Skin epidermis (tissue), 12 donors: ENCODE measurements at regions not wholly inside any gene's neighbourhood (a gene's known extent, or its start where the extent isn't known, plus 50 kb on each side); places are given as distances from the start of the nearest gene placed in this dataset.
"Not testable (repeated sequence)": the region's sequence is repeated elsewhere in the genome, so short reads cannot be mapped to it uniquely, and the experiment has no call there.

ENCODE experiments used
- H3K27ac ChIP-seq, 21 experiments: fragments of 200-600 bp; sonication (generic) in 11 of 21; one replicate each; pipeline ENCODE4 v1.5.0; 2020; ENCODE audit warnings: mild to moderate bottlenecking in 3 of 21, inconsistent platforms in 2 of 21, moderate library complexity in 2 of 21
- H3K4me3 ChIP-seq, 7 experiments: fragments of 200-600 bp; sonication (generic) in 2 of 7; one replicate each; pipeline ENCODE4 v1.5.0; 2020; ENCODE audit warnings: inconsistent platforms in 2 of 7, mild to moderate bottlenecking in 2 of 7, moderate library complexity in 1 of 7

DNA sequence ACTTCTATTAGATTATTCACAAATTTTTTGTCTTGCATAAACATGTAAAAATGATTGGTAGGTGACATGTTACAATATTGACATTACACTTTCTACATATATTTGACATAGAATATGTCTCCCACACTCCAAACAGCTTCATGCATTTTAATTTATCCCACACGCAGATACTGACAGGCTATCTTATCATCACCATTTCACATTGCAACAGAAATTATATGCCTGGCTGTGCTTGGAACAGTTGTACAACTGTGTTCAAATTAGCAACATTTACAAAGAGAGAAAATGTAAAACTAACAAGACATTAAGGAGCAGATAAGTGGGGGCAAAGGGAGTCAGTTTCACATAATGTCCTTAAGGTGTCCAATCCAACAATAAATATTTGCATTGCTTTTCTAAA lies 1208.5 kb downstream of the NSUN3 start:
- no peak overlapping the region for H3K27ac ChIP-seq
- no peak overlapping the region for H3K4me3 ChIP-seq

- no peak overlapping the region for H3K4me3 ChIP-seq
Measured at GRCh38 chr3:95272166-95272565, 1209.3 kb downstream of the NSUN3 start.

GRCh38 chr3:95272781-95273180 lies 1209.9 kb downstream of the NSUN3 start:
- Histone ChIP-seq H3K4me3 (no peak overlapping the region), H3K27ac (no peak overlapping the region)

More at GRCh38 chr3:95272166-95272565, 1209.3 kb downstream of the NSUN3 start:
- no peak overlapping the region for H3K27ac ChIP-seq

- Histone ChIP-seq H3K4me3 (no peak overlapping the region), H3K27ac (no peak overlapping the region)
Measured at GRCh38 chr3:95277613-95278012, 1214.8 kb downstream of the NSUN3 start.

- Histone ChIP-seq H3K27ac (no peak overlapping the region), H3K4me3 (no peak overlapping the region)
Measured at GRCh38 chr3:95280711-95281352, 1218.0 kb downstream of the NSUN3 start.

GRCh38 chr3:95289295-95289694 lies 1226.4 kb downstream of the NSUN3 start:
- no peak overlapping the region for H3K27ac ChIP-seq
- no peak overlapping the region for H3K4me3 ChIP-seq

- Histone ChIP-seq H3K27ac (no peak overlapping the region), H3K4me3 (no peak overlapping the region)
Measured at GRCh38 chr3:95297581-95297980, 1234.7 kb downstream of the NSUN3 start.

- Histone ChIP-seq H3K4me3 (no peak overlapping the region), H3K27ac (no peak overlapping the region)
Measured at GRCh38 chr3:95302044-95302443, 1239.2 kb downstream of the NSUN3 start.

DNA sequence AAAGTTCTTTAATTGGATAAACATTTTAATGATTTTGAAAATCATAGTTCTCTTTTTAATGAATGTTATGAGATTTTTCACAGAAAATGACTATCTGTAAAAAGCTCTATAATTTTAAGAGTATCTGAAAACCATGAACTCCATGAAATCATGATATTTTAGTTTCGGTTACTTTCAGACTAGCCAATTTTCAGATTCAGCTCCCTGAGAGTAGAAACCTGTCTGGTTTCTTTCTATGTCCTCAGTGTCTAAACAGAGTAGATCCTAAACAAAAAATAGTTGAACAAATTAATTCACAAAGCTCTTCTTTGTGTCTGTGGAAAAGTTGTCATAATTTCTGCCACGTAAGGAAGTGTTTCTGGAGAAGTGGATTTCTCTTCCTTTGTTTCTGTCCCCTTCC lies 1247.7 kb downstream of the NSUN3 start:
- Histone ChIP-seq H3K4me3 (no peak overlapping the region), H3K27ac (no peak overlapping the region)

GRCh38 chr3:95311272-95311671 lies 1248.4 kb downstream of the NSUN3 start:
- H3K27ac ChIP-seq: no peak overlapping the region
- no peak overlapping the region for H3K4me3 ChIP-seq

DNA sequence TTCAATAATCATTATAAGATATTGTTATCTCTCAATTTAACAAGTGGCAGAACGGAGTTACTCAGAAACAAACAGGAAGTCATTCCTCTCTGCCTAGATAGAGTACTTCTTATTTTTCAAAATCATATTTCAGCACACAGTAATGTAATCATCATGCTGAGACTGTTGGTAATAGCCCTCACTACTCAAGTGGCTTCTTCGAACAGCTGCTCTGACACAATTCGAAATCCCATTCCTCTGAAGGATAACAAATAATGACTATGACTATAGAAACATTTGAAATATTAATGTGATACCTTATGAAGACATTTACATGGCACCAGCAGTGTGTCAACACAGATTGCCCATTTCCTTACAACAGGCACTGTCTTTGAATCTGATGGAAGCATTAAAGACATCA lies 1249.8 kb downstream of the NSUN3 start:
- Histone ChIP-seq H3K27ac (no peak overlapping the region), H3K4me3 (no peak overlapping the region)

DNA sequence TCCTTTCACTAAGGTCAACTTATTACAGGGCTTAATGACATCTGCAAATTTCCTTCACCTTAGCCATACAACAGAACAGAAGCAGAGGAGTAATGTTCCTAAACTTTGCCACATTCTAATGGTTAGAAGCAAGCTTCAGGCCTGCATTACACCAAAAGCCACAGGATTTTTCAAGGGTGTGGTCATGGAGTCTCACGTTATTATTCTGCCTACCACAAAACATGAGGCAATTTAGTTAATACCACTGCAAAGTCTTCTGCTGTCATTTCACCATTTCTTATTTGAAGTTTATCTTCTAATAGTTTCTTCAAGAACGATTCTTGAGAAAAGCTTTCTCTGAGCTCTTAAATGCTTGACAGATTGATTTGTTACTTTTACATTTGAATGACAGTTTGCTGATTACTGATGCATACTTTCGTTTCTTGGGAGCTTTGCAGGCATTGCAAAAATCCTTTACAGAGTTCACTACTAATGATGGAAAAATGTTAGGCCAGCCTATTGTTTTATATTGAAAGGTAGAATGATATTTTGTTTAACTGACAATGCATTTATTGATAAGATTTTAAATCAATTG lies 1257.1 kb downstream of the NSUN3 start:
- no peak overlapping the region for H3K4me3 ChIP-seq
- no peak overlapping the region for H3K27ac ChIP-seq

- Histone ChIP-seq H3K27ac (no peak overlapping the region), H3K4me3 (no peak overlapping the region)
Measured at GRCh38 chr3:95327478-95327877, 1264.6 kb downstream of the NSUN3 start.

DNA sequence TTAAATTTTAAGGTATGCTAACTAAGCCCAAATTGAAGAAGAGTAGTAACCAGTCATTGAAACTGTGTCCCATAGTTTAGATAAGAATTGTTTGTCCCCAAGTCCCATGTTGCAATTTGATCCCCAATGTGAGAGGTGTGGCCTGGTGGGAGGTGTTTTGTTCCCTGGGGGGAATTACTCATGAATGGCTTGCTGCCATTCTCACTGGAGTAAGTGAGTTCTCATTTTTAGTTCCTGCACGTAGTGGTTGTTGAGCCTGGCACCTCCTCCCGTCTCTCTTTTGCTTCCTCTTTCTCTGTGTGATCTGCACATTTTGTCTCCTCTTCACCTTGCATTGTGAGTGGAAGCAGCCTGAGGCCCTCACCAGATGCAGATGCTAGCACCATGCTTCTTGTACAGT lies 1271.0 kb downstream of the NSUN3 start:
- no peak overlapping the region for H3K4me3 ChIP-seq
- H3K27ac ChIP-seq: no peak overlapping the region

DNA sequence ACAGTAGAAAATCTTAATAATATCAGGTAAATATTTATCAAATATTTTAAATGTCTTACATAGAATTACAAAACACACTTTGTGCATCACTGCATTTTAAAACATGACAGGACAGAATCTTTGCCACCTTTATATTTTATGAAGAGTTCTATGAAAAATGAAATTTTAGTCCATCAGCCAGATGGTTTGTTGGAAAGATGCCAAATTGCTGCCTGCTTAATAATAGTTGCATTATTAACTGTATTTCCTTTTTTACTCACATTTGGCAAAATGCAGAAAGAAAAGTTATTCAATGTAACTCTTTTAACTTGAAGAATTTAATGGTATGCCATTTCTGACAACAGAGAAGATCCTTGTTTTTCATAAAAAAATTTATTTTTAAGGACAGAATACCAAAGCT lies 1271.6 kb downstream of the NSUN3 start:
- Histone ChIP-seq H3K27ac (no peak overlapping the region), H3K4me3 (no peak overlapping the region)

DNA sequence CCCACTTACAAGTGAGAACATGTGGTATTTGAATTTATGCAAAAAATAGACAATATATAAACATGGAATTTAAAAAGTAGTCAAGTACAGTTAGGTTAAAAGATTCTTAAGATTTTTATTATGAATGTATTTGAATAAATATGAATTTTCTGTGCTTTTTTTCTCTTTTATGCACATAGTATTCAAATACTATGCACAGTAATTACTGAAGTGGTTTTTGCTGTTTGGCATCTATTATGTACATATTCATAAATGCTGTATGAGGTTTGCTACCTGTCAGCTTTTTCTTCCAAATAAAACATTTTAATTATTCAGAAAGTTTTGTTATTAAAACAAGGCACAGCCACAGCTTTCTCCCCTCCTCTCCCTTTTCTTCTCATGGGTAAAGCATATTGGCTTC lies 1272.7 kb downstream of the NSUN3 start:
- H3K27ac ChIP-seq: no peak overlapping the region
- H3K4me3 ChIP-seq: no peak overlapping the region

- no peak overlapping the region for H3K27ac ChIP-seq
- no peak overlapping the region for H3K4me3 ChIP-seq
Measured at GRCh38 chr3:95338446-95338845, 1275.6 kb downstream of the NSUN3 start.

DNA sequence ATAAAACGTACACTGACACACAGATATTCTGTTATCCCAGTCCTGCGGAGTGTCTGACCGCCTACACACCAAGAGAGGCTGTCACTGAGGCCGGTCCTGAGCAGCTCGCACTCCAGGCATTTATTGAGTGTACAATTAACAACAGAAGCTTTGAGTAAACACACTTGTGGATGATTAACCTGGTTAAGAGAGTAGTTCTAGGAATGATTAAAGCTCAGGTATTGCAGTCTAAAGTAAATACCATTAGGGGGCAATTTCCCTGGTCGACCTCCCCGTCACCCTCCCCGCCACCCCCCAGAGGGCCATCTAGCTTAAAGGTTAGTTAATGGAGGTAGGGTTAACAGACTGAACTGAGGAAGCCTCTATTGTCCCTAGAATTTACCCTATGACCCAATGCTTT lies 1278.5 kb downstream of the NSUN3 start:
- Histone ChIP-seq H3K4me3 (no peak overlapping the region), H3K27ac (no peak overlapping the region)

DNA sequence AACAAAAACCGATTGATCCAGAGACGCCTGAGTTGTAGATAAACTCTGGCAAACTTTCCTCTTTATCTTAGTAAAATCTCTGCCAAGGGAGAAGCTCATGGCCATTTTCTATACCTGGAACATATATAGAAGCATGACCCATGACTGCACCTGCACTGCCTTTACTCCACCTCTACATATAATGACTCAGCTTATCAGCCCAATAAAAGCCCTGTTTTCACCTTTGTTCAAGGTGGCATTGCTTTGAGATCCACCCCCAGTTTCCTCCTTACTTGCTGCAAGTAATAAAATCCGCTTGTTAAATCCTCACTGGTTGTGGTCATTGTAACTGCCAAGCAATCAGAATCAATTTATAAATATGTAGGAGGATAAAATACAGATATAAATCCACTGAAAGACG lies 1280.4 kb downstream of the NSUN3 start:
- no peak overlapping the region for H3K4me3 ChIP-seq
- H3K27ac ChIP-seq: no peak overlapping the region

- Histone ChIP-seq H3K4me3 (no peak overlapping the region), H3K27ac (no peak overlapping the region)
Measured at GRCh38 chr3:95343767-95344166, 1280.9 kb downstream of the NSUN3 start.

DNA sequence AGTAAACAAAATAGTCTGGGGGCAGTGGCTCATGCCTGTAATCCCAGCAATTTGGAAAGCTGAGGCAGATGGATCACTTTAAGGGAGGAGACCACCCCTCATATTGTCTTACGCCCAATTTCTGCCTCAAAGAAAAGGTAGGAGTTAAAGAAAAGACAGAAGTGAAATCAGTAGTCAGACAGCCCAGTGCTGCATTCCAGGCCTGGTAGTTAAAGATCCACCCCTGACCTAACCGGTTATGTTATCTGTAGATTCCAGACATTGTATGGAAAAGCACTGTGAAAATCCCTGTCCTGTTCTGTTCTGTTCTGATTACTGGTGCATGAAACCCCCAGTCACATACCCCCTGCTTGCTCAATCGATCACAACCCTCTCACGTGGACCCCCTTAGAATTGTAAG lies 1285.1 kb downstream of the NSUN3 start:
- H3K27ac ChIP-seq, H3K4me3 ChIP-seq: not testable (repeated sequence)

DNA sequence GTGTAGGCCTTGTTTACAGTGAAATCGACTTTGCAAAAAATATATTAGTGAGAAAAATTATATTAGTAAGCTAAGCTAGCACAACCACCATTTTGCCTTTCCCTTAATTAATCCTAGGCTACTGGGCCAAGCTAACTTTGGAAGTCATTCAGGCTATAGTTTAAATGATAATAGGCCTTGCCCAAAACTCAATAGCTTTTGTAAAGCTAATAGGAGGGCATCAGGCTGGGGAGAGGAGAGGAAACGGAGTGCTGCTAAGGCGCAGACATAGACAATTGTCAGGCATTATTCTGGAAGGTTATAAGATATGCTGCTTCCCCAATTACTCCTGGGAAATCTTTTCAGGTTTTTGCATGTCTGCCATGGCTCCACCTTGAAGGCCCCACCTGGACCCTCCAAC lies 1286.0 kb downstream of the NSUN3 start:
- H3K27ac ChIP-seq: no peak overlapping the region
- no peak overlapping the region for H3K4me3 ChIP-seq
